Astrocyte of the spinal cord (primary cell): ENCODE measurements at regions not wholly inside any gene's neighbourhood (a gene's known extent, or its start where the extent isn't known, plus 50 kb on each side); places are given as distances from the start of the nearest gene placed in this dataset.

Experiments
- DNase-seq: peaks from one replicate; pipeline ENCODE4 v3.0.0; 2011; ENCODE audit warnings: low read depth, low spot score
- H3K4me3 ChIP-seq: 2 replicates; pipeline ENCODE4 v1.5.1; 2011; ENCODE audit warnings: low read depth, mild to moderate bottlenecking, low read length, moderate library complexity
- CTCF ChIP-seq: IDR thresholded peaks from 2 replicates; pipeline ENCODE4 v1.5.1; 2012; ENCODE audit warnings: low read depth, mild to moderate bottlenecking, low read length, inconsistent platforms
- in situ Hi-C: cut with HindIII; loops from 2 replicates; pipeline ENCODE4 v1.10.0; 2017; ENCODE audit warnings: low sequenced_read_pairs

DNA sequence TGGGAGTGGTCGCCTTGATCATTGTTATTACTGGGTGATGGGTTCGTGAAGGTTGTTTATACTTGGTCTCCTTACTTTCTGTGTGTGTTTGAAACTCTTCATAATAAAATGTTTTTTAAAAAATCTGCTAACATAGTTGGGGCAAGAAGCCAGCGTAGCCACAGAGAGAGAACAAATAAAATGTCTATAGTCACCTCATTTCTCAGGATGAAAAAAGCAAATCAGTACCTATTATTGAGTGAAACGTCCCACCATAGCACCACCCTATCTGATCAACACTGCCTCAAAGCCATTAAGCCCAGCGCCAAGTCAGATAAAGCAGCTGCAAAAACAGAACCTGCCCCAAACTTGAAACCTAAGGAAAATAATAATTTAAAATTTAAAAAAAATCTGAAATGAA lies 89.7 kb upstream of the TAB2 start:
- TF ChIP-seq CTCF = no peak
- no peak for DNase-seq
- in situ Hi-C loops = no loop called here
- H3K4me3 ChIP-seq = no peak overlapping the region

- in situ Hi-C loops = no loop called here
- H3K4me3 ChIP-seq = no peak overlapping the region
- DNase-seq = no peak
- no peak for TF ChIP-seq CTCF
Measured at GRCh38 chr6:149228311-149228955, 89.1 kb upstream of the TAB2 start.

DNA sequence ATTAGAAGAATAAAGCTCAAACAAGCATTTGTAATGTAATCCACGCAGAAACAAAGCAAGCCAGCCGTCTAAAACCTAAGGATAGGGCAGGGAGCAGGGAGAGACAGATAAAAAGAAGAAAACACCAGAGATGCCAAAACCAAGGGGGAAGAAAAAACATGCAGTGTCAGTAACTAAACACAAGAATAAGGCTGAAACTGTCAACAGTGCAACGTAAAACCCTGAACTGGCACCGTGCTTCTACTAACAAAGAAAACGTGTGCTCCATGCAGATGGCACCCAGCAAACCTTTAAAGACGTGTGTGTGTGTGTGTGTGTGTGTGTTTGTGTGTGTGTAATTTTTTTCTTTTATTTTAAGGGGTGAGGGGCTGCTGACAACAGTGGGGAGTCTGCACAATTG lies 88.4 kb upstream of the TAB2 start:
- no peak for DNase-seq
- in situ Hi-C loops = no loop called here
- no peak overlapping the region for H3K4me3 ChIP-seq
- TF ChIP-seq CTCF = no peak

GRCh38 chr6:149230712-149231460 lies 86.6 kb upstream of the TAB2 start:
- DNase-seq = no peak
- in situ Hi-C loops = no loop called here
- H3K4me3 ChIP-seq = no peak overlapping the region
- no peak for TF ChIP-seq CTCF

GRCh38 chr6:149231778-149232177 lies 85.7 kb upstream of the TAB2 start:
- no peak for TF ChIP-seq CTCF
- peak; percentile 57 for DNase-seq
- in situ Hi-C loops = no loop called here
- H3K4me3 ChIP-seq = no peak overlapping the region

DNA sequence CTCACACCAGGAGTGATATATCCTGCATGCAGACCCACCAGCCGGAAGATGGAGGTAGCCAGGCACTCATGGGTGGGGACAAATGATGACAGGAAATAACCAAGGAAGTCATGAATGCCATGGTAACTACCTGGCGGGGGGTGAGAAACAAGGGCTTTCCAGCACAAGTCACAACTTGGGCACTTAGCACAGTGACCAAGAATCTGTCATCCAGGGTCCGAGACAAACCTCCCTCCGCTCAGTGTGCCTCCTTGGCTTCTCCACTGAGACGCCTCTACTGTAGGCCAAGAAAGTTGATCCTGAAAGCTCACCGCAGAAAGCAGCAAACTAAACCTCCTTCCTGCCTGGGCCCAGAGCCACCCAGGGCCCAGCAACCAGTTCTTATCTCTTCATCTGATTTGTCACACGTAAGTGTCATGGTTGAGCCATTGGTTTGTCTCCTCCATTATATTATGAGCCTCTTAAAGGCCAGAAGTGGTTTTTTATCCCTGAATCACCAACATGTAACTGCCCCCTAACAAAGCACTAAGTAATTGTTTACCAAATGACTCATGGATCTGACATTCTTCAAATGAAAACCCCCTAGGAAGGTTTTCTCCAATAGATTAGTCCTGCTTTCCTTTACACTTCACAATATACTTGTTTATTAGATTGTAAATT lies 84.3 kb upstream of the TAB2 start:
- DNase-seq = peak; percentile 97
- no peak overlapping the region for H3K4me3 ChIP-seq
- in situ Hi-C loops = no loop called here

More for the DNA sequence above, 84.3 kb upstream of the TAB2 start:
- no peak for TF ChIP-seq CTCF
